NCI-H2227 (cell line): ENCODE measurements at regions not wholly inside any gene's neighbourhood (a gene's known extent, or its start where the extent isn't known, plus 50 kb on each side); places are given as distances from the start of the nearest gene placed in this dataset.
"Not testable (repeated sequence)": the region's sequence is repeated elsewhere in the genome, so short reads cannot be mapped to it uniquely, and the experiment has no call there.

Experiments used
- DNase-seq: peaks from one replicate; lab custom pipeline; 2025; ENCODE audit not compliant: unreplicated experiment; lab: John Stamatoyannopoulos, UW

DNA sequence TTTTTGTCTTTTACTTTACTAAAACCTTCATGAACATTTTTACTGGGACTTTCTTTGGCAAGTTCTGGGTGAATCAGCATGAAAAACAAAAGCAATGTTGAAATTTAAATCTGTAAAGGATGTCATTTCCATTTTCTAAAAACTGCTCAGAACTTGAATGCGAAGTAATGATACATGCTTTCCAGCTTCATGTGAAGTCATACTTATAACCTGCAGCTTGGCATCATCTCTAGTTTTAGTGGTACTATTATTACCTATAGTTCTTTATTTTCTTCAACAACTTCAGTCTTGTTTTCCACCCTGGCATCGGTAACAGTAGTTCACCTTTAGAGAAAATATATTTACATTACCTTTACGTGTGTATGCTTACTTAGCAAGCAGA lies 421.4 kb upstream of the DIPK2B start:
- DNase-seq, result no peak

DNA sequence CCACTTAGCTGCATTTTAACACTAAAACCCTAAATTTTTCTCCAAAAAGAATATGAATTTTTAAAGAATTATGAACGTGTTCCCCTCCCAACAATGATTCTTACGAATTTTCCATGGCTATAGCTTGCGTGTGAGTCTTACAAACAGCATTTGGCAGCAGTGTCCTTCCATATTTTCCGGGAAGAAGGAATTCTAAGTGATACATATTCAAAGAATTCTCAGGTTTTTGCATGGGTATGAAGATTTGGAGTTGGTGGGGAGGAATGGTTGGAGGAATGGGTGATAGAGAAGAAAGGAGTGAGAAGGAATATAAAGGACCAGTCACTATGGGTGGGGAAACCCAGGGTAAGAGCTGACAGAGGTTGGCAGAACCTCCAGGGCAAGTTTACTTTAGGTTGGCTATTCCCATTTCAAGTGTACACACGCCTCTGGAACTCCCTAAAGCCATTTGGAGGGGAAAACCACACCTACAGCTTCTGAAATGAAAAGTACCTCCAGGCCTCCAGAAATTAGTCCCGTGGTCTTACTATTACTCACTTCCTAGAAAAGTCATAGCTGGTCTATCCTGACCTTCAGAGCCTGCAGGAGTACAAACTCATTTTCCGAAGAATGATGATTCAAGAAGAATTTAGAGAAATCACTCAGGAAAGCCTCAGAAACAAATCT lies 420.8 kb upstream of the DIPK2B start:
- no peak for DNase-seq

DNA sequence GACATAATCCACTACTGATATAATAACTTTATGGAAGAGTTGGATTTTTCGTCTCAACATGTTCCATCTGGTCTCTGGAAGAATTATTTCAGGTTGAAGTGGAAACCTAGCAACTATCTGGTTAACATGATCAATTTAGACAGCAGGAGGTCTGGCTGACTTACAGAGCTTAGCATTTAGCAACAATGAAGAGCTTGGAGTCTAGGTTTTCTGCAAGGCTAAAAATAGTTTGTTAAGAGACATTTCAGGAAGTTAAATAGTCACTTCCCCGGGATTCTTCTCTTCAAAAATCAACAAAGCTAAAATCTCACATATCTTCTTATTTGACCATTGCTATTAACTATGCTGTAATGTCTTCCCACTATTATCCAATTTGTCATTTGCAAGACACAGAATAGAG lies 418.6 kb upstream of the DIPK2B start:
- DNase-seq, result no peak

DNA sequence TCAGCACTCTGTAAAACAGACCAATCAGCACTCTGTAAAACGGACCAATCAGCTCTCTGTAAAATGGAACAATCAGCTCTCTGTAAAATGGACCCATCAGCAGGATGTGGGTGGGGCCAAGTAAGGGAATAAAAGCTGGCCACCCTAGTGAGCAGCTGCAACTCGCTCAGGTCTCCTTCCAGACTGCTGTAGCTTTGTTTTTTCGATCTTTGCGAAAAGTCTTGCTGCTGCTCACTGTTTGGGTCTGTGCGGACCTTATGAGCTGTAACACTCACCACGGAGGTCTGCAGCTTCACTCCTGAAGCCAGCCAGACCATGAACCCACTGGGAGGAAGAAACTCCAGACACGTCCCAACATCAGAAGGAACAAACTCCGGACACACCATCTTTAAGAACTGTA lies 414.9 kb upstream of the DIPK2B start:
- DNase-seq, result not testable (repeated sequence)

DNA sequence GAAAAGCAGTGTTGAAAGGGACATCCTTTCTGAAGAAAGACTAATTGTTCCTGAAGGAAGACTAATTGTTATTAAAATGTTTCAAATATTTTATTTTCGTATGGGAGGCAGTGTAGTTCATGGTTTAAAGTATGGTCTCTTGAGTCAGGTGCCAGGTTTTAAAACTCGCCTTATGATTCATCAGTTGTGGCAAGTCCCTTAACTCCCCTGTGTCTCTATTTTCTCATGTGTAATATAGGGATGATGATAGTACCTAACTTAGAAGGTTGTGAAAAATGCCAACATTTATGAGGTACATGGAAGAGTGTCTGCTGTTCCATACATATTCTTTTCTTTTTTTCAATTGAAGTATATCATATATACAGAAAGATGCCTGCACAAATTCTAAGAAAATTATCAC lies 414.2 kb upstream of the DIPK2B start:
- no peak for DNase-seq

DNA sequence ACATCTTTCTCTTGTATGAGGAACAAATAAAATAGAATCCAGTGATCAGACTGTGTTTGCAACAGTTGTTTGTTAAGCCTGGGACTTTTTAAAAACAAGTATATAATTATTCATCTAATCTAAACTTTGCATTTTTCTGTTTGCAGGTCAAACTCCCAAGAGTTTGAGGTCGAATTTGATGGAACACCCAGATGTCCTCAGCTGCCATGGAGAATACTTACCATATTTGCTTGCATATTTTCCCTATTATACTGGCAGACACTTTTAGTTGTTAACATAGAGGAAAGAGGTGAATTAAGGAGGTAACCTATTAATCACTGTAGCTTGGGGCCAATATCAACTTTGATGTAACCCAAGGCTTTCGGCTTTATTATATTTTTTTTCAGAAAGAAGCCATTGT lies 401.5 kb upstream of the DIPK2B start:
- DNase-seq, result no peak

DNA sequence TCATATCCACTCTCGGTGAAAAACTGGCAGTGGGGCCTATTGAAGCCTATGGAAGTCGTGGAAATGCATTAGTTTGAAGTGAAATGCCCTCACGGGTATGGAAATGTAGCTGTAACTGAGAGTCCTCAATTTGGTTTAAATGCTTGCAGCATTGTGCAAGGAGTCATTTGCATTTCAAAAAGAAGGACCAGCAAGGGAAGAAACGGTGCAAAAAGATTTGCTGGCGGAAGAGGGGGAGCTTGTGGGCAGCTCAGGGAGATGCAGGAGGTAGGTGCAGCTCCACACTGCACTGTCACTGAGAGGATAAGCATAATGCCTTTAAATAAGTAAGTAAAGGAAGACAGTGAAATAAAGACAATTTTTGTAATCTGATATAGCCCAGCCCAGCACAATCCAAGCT lies 400.4 kb upstream of the DIPK2B start:
- DNase-seq, result no peak

DNA sequence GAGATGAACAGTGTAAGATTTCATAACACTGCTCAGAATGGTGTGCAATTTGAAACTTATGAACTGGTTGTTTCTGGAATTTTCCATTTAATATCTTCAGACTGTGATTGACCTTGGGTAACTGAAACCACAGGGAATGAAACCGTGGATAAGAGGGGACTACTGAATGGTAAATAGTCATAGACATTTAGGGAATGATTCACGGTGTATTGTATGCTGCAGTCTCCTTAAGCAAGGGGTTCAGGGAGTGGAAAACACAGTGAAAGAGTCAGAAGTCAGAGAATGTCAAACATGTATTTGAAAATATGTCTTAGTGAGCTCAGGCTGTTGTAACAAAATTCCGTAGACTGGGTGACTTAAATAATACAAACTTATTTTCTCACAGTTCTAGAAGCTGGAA lies 398.2 kb upstream of the DIPK2B start:
- no peak for DNase-seq

DNA sequence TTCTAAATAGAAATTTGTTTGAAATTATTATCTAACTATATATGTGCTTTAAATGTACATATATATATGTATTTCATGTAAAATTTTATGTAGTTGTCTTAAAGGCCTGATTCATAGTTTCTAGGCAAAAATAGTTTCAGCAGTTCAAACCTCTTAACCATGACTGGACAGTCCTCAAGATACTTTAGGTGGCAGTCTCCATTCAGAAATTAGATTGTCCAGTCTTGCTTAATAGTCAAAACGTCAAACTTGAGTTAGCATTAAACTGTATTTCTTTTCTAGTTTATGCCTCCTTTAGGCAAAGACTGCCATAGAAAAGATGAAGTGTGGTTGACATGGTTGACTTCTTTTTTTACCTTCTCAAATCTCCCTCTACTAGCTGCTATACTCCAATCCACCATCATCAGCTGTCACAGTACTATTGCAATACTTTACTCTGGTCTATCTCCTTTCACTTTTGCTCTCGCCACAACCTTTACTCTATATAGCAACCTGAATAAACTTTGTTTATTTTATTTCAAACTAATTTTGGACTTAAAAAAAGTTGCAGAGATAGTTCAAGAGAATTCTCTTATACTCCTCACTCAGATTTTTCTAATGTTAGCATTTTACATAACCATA lies 395.6 kb upstream of the DIPK2B start:
- DNase-seq, result no peak

DNA sequence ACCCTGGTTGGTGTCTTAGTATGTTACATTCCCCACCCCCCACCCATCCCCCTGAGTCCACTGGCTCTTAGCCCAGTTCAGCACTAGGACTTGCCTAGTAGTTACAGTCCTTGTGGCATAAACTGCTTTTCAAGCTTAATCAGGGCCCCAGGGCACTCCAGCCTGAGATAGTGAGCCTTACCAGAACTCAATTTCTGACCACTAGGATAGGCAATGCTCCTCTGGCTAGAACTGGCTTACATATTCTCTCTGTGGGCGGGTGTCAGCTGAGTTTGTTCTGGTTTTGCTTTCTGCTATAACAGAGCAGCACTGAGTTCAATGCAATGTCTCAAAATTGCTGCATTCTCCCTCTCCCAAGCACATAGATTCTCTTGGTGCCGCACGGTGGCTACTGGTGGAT lies 391.4 kb upstream of the DIPK2B start:
- no peak for DNase-seq

DNA sequence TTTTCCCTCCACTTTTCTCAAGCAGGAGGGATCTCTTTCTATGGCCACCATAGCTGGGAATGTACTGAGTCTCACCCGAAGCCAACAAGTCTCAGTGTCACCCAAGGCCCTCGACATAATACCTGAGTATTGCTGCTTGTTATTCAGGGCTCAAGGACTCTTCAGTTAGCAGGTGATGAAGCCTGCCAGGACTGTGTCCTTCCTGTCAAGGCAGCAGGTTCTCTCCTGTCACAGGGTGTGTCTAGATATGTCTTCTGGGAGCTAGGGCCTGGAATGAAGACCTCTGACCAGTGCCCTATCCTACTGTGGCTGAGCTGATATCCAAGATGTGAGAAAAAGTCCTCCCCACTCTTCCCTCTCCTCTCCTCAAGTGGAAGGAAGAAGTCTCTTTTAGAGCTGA lies 391.0 kb upstream of the DIPK2B start:
- DNase-seq, result no peak

DNA sequence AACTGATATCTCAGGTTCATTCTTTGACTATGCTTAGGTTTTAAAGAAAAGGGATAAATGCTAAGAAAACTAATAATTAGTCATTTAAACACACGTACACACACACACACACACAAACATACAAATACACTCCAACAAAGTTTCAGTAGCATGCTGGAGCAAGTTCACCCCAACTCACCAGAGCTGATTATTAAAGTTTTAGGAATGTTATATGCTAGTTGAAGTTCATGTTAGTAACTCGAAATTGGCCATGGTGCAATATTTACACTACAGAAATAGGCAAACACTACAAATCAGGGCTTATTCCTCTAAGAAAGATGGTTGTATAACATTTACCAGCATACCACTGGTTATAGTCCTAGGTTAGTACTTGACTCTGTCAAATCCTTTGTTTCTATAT lies 384.0 kb upstream of the DIPK2B start:
- DNase-seq, result no peak

DNA sequence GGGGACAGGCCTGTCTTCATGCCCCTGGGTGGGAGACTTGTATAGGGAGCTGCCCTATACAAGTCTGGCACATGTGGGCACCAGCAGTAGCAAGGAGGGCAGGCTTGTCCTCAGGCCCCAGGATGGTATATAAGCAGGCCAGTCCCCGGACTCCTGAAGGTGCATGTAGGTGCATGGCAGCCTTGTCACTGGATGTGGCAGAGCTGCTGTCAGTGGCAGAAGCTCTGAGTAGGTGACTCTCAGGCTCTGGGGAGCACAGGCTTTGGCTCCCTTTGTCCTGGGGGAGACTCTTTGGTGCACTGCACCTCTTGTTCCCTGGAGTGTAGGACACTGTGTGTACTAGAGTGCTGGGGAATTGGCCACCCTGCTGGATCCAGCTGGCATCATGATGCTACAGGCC lies 376.7 kb upstream of the DIPK2B start:
- DNase-seq, result no peak

DNA sequence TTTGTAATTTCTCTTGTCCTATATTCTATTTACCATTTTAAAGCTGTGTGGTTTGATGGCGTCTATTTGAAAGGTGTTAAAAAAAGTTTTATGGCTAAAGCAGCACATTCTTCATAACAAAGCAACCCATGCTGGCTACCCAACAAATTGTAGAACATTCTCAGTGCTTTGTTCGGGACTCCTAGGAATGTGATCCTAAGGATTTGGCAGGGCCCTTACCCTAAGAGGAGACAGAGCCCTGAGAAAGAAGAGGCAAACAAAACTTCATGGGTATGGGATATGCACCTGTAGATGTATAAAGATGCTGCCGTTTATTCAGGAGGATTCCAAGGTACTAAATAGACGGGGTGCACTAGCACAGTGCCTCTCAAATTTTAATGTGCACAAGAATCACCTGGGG lies 370.8 kb upstream of the DIPK2B start:
- DNase-seq, result no peak

DNA sequence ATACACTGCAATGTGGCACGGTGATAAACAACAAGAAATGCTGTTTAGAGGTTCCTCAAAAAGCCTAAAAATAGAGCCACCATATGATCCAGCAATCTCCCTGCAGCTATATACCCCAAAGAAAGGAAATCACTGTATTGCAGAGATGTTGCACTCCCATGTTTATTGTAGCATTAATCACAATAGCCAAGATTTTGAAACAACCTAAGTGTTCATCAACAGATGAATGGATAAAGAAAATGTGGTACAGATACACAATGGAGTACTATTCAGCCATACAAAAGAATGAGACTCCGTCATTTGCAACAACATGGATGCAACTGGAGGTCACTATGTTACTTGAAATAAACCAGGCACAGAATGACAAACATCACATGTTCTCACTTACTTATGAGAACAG lies 365.8 kb upstream of the DIPK2B start:
- DNase-seq, result no peak

DNA sequence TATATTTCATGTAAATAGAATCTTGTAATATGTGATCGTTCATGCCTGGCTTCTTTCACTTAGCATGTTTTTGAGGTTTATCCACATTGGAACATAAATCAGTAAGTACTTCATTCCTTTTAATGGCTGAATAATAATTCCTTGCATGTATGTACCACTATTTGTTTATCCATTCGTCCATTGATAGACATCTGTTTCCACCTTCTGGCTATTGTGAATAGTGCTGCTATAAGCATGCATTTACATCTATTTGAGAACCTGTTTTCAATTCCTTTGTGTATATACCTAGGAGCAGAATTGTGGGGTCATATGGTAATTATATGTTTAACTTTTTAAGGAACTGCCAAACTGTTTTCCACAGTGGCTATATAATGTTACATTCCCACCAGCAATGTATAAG lies 356.7 kb upstream of the DIPK2B start:
- no peak for DNase-seq

DNA sequence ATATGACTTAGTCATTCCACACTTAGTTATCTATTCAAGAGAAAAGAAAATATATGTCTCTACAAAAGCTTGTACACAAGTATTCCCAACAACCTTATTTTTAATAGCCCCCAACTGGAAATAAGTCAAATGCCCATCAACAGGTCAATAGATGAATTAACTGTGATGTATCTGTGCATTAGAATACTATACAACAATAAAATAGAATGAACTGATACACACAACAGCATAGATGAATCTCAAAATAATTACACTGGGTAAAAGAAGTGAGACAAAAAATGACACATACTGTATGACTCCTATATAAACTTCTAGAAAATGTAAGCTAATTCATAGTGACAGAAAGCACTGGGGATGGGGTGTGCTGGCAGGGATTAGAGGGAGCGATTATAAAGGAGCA lies 354.1 kb upstream of the DIPK2B start:
- DNase-seq, result no peak

DNA sequence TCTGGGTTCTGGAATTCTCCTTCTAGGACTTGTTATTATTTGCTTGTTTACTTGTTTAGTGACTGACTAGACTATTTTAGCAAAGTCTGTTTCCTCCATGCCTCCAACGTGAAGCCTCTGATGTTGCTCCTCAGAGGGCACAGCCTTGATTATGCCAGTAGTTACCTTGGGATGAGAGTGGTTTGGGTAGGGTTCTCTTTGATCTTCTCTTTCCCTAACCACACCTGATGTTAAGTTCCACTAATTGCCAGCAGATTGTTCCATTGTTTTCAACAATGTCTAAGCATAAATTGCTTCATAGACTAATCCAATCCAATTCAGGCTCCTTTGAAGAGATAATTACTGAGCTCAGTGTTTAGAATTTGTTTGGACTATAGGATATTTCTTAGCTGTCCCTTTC lies 352.7 kb upstream of the DIPK2B start:
- DNase-seq, result no peak

DNA sequence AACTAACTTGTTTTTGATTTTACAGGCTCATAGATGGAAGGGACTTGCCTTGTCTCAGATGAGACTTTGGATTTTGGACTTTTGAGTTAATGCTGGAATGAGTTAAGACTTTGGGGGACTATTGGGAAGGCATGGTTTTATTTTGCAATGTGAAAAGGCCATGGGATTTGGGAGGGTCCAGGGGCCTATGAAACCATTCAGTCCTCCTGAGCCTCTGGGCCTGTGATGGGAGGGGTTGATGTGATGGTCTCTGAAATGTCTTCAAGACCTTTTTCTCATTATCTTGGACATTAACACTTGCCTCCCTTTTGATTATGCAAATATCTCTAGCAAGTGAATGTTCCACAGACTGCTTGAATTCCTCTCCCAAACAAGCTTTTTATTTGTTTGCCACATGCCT lies 346.0 kb upstream of the DIPK2B start:
- not testable (repeated sequence) for DNase-seq

DNA sequence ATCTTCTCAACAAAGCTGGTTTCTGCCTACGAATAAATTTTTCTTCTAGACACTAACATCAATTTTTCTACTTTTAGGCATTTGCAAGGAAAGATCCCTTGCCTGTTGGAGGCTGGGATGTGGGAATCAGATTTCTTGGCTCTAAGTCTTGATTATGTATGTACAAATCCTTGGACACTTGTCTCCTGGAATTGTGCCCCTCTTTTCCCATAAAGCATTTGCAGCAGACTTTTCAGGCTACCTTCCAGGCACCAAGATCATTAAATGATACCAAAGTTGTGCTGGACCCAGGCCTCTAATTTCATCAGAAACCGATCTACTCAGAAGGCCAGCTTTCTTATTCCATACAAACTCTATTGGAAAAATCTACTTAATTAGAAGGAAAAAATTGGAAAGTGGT lies 339.5 kb upstream of the DIPK2B start:
- DNase-seq, result no peak

DNA sequence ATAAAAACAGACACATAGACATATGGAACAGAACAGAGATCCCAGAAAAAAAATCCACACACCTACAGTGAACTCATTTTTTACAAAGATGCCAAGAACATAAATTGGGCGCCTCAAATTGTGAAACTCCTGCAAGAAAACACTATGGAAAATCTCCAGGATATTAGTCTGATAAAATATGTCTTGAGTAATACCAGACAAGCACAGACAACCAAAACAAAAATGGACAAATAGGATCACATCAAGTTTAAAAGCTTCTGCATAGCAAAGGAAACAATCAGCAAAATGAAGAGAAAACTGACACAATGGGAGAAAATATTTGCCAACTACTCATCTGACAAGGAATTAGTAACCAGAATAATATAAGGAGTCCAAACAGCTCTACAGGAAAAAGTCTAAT lies 337.3 kb upstream of the DIPK2B start:
- DNase-seq, result no peak

DNA sequence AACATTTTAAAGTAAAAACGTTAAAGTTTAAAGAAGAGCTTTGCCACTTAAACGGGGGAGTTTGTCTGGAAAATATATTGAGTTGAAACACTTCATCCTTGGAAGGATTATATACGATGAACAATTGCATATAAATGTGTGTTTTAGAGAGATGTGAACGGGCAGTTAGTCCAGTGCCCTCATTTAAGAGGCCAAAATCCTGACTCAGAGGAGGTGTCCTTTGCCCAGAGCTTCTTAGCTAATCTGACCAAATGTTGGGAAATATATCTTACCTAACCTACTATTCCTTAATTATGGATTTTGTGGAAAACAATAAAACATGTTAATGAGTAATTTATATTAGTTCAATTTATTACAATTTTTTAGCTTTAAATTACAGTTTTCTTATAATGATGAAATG lies 327.2 kb upstream of the DIPK2B start:
- DNase-seq, result no peak

DNA sequence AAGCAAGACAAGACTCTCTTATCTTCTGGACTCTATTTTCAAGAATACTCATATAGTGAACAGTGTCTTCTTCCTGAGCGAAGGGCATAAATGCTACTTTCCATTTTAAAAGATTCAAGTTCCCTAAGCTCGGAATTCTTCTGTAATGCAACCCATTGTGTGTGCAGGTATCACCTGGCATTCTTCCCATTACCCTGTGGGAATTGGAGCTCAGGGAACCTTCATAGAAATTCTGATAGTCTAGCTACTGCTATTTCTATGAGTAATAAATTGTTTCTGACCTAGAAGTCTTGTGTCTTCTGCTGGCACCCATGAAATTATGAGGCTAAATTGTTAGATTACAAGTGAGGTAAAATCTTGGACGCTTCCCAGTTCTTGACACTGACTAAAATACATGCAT lies 324.1 kb upstream of the DIPK2B start:
- DNase-seq, result no peak
